HEK293T (cell line): ENCODE measurements at regions not wholly inside any gene's neighbourhood (a gene's known extent, or its start where the extent isn't known, plus 50 kb on each side); places are given as distances from the start of the nearest gene placed in this dataset.

Source experiments
- BHLHE40 ChIP-seq: fragments of 450-650 bp; IDR thresholded peaks from 2 replicates; pipeline ENCODE4 v1.6.1; 2016; ENCODE audit warnings: mild to moderate bottlenecking, moderate library complexity, borderline replicate concordance
- ELF4 ChIP-seq: fragments of 450-650 bp; IDR thresholded peaks from 2 replicates; pipeline ENCODE4 v1.6.1; 2017; ENCODE audit warnings: antibody characterized with exemption
- FOXA1 ChIP-seq: fragments of 450-650 bp; IDR thresholded peaks from 2 replicates; pipeline ENCODE4 v1.6.1; 2016; ENCODE audit warnings: mild to moderate bottlenecking
- FOXK2 ChIP-seq: fragments of 450-650 bp; IDR thresholded peaks from 2 replicates; pipeline ENCODE4 v1.6.1; 2016; ENCODE audit warnings: mild to moderate bottlenecking
- FOXM1 ChIP-seq: fragments of 450-650 bp; IDR thresholded peaks from 2 replicates; pipeline ENCODE4 v1.6.1; 2017; ENCODE audit warnings: mild to moderate bottlenecking, borderline replicate concordance
- HDGF ChIP-seq: fragments of 450-650 bp; IDR thresholded peaks from 2 replicates; pipeline ENCODE4 v1.6.1; 2017; ENCODE audit warnings: antibody characterized with exemption, borderline replicate concordance
- NFRKB ChIP-seq: fragments of 450-650 bp; IDR thresholded peaks from 2 replicates; pipeline ENCODE4 v1.6.1; 2016; ENCODE audit warnings: mild to moderate bottlenecking, moderate library complexity
- SP1 ChIP-seq: fragments of 450-650 bp; IDR thresholded peaks from 2 replicates; pipeline ENCODE4 v1.6.1; 2017
- SUZ12 ChIP-seq: fragments of 450-650 bp; IDR thresholded peaks from 2 replicates; pipeline ENCODE4 v1.6.1; 2016; ENCODE audit warnings: mild to moderate bottlenecking
- TARDBP ChIP-seq: fragments of 450-650 bp; IDR thresholded peaks from 2 replicates; pipeline ENCODE4 v1.6.1; 2016
- ZNF384 ChIP-seq: fragments of 450-650 bp; IDR thresholded peaks from 2 replicates; pipeline ENCODE4 v1.6.1; 2016
- TF ChIP-seq, protein P1 (sequence below): fragments of 450-650 bp; IDR thresholded peaks from 2 replicates; pipeline ENCODE4 v1.6.1; 2016

GRCh38 chr4:114488301-114488982 is 110.2 kb upstream of the UGT8 start:
- TF ChIP-seq FOXA1 (no peak), ELF4 (no peak), ZNF384 (no peak), HDGF (no peak), FOXK2 (no peak), BHLHE40 (no peak), TARDBP (no peak), FOXM1 (no peak), SUZ12 (no peak), NFRKB (no peak), SP1 (no peak)
- TF ChIP-seq, protein P1, sequence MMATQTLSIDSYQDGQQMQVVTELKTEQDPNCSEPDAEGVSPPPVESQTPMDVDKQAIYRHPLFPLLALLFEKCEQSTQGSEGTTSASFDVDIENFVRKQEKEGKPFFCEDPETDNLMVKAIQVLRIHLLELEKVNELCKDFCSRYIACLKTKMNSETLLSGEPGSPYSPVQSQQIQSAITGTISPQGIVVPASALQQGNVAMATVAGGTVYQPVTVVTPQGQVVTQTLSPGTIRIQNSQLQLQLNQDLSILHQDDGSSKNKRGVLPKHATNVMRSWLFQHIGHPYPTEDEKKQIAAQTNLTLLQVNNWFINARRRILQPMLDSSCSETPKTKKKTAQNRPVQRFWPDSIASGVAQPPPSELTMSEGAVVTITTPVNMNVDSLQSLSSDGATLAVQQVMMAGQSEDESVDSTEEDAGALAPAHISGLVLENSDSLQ = no peak
